ENCODE measurements at regions not wholly inside any gene's neighbourhood (a gene's known extent, or its start where the extent isn't known, plus 50 kb on each side); places are given as distances from the start of the nearest gene placed in this dataset.

GRCh38 chr1:238895911-238896310, 490.5 kb upstream of the CHRM3 start:
- no peak for DNase-seq

GRCh38 chr1:238892612-238893011, 493.8 kb upstream of the CHRM3 start:
- DNase-seq: no peak

- DNase-seq: no peak
Observed at GRCh38 chr1:238861342-238862066, 524.9 kb upstream of the CHRM3 start.

GRCh38 chr1:238833919-238834318, 552.4 kb upstream of the CHRM3 start:
- DNase-seq: no peak

GRCh38 chr1:238832106-238832505, 554.3 kb upstream of the CHRM3 start:
- no peak for DNase-seq

- no peak for DNase-seq
Observed at GRCh38 chr1:238830036-238830611, 556.2 kb upstream of the CHRM3 start.

- DNase-seq: no peak
Observed at GRCh38 chr1:238826891-238827290, 559.5 kb upstream of the CHRM3 start.

- DNase-seq: no peak
Observed at GRCh38 chr1:238823416-238823815, 563.0 kb upstream of the CHRM3 start.

- no peak for DNase-seq
Observed at GRCh38 chr1:238811211-238811879, 575.0 kb upstream of the CHRM3 start.

GRCh38 chr1:238790882-238791281, 595.5 kb upstream of the CHRM3 start:
- no peak for DNase-seq

- no peak for DNase-seq
Observed at GRCh38 chr1:238789916-238790667, 596.3 kb upstream of the CHRM3 start.

- DNase-seq: no peak
Observed at GRCh38 chr1:238787471-238787870, 598.9 kb upstream of the CHRM3 start.

GRCh38 chr1:238783633-238784032, 602.7 kb upstream of the CHRM3 start:
- no peak for DNase-seq

- no peak for DNase-seq
Observed at GRCh38 chr1:238779716-238780115, 606.7 kb upstream of the CHRM3 start.

GRCh38 chr1:238778113-238778512, 608.3 kb upstream of the CHRM3 start:
- DNase-seq: no peak

- DNase-seq: no peak
Observed at GRCh38 chr1:238777551-238777950, 608.8 kb upstream of the CHRM3 start.

GRCh38 chr1:238776126-238776525, 610.2 kb upstream of the CHRM3 start:
- no peak for DNase-seq

GRCh38 chr1:238772322-238772721, 614.0 kb upstream of the CHRM3 start:
- DNase-seq: no peak

- no peak for DNase-seq
Observed at GRCh38 chr1:238767321-238767720, 619.0 kb upstream of the CHRM3 start.

- no peak for DNase-seq
Observed at GRCh38 chr1:238764779-238765178, 621.6 kb upstream of the CHRM3 start.

GRCh38 chr1:238753252-238753651, 633.1 kb upstream of the CHRM3 start:
- no peak for DNase-seq

GRCh38 chr1:238752327-238752726, 634.0 kb upstream of the CHRM3 start:
- no peak for DNase-seq

GRCh38 chr1:238745069-238745468, 641.3 kb upstream of the CHRM3 start:
- DNase-seq: no peak
